OCI-LY7 (cell line): ENCODE measurements at regions not wholly inside any gene's neighbourhood (a gene's known extent, or its start where the extent isn't known, plus 50 kb on each side); places are given as distances from the start of the nearest gene placed in this dataset.

Source experiments
- BruUV-seq: library from RNA; stranded (reverse); fragments of 400-500 nt; replicated peaks from 2 replicates; lab custom pipeline; 2021; lab: Mats Ljungman, UMichigan
- CTCF ChIA-PET: fragments of 300-600 bp; sonication (Branson Sonifier 250); formaldehyde crosslinking; loops from one replicate; lab custom pipeline; 2022; ENCODE audit warnings: antibody characterized with exemption; ENCODE audit not compliant: unreplicated experiment; lab: Charles Lee
- POLR2A ChIA-PET: fragments of 300-600 bp; sonication (Branson Sonifier 250); formaldehyde crosslinking; loops from one replicate; lab custom pipeline; 2022; ENCODE audit warnings: antibody characterized with exemption; lab: Charles Lee
- DNase-seq: peaks from one replicate; pipeline ENCODE4 v3.0.0-alpha.2; 2015; ENCODE audit warnings: low spot score
- H2AFZ ChIP-seq: fragments of 200-600 bp; sonication (generic), shearing (Covaris generic); 2 replicates; pipeline ENCODE4 v1.6.1; 2014; ENCODE audit warnings: mild to moderate bottlenecking, antibody characterized with exemption, low read length, moderate library complexity
- H3K27ac ChIP-seq: fragments of 200-600 bp; sonication (generic); 2 replicates; pipeline ENCODE4 v1.5.1; 2014; ENCODE audit warnings: mixed run types, low read depth, mild to moderate bottlenecking, moderate library complexity, low read length, inconsistent platforms; ENCODE audit not compliant: poor library complexity, severe bottlenecking
- H3K36me3 ChIP-seq: fragments of 200-600 bp; sonication (generic); 2 replicates; pipeline ENCODE4 v1.6.1; 2014; ENCODE audit warnings: mild to moderate bottlenecking, antibody characterized with exemption, low read length, moderate library complexity, mixed read lengths; ENCODE audit not compliant: insufficient read depth
- H3K4me1 ChIP-seq: fragments of 200-600 bp; sonication (generic); 2 replicates; pipeline ENCODE4 v1.5.1; 2014; ENCODE audit warnings: mild to moderate bottlenecking, low read length; ENCODE audit not compliant: insufficient read depth, poor library complexity, severe bottlenecking
- H3K4me2 ChIP-seq: fragments of 200-600 bp; sonication (generic); 2 replicates; pipeline ENCODE4 v1.6.1; 2014; ENCODE audit warnings: mild to moderate bottlenecking, low read length
- H3K4me3 ChIP-seq: fragments of 200-600 bp; sonication (generic); 2 replicates; pipeline ENCODE4 v1.5.1; 2014; ENCODE audit warnings: mild to moderate bottlenecking, low read depth, low read length; ENCODE audit not compliant: poor library complexity, severe bottlenecking
- H3K79me2 ChIP-seq: fragments of 200-600 bp; sonication (generic); 2 replicates; pipeline ENCODE4 v1.6.1; 2016; ENCODE audit warnings: low read depth, mild to moderate bottlenecking, low read length, moderate library complexity, mixed read lengths; ENCODE audit not compliant: insufficient read depth
- H3K9me2 ChIP-seq: fragments of 200-600 bp; sonication (generic); 2 replicates; pipeline ENCODE4 v1.6.1; 2016; ENCODE audit warnings: mild to moderate bottlenecking, low read length, mixed read lengths; ENCODE audit not compliant: insufficient read depth
- H3K9me3 ChIP-seq: fragments of 200-600 bp; sonication (generic); 2 replicates; pipeline ENCODE4 v1.6.1; 2014; ENCODE audit warnings: mild to moderate bottlenecking, mixed run types, low read length, mixed read lengths
- H4K20me1 ChIP-seq: fragments of 200-600 bp; sonication (generic); 2 replicates; pipeline ENCODE4 v1.6.1; 2014; ENCODE audit warnings: mild to moderate bottlenecking, antibody characterized with exemption, low read length, moderate library complexity, mixed read lengths; ENCODE audit not compliant: insufficient read depth
- CTCF ChIP-seq: fragments of 200-600 bp; sonication (generic); conservative IDR thresholded peaks from 2 replicates; pipeline ENCODE4 v1.5.1; 2014; ENCODE audit warnings: mild to moderate bottlenecking, antibody characterized with exemption, low read length, moderate library complexity, mixed read lengths
- EZH2phosphoT487 ChIP-seq: fragments of 200-600 bp; sonication (generic); IDR thresholded peaks from 2 replicates; pipeline ENCODE4 v1.6.1; 2018; ENCODE audit warnings: low read depth, borderline replicate concordance, mild to moderate bottlenecking, mixed run types, antibody characterized with exemption, low read length, moderate library complexity, mixed read lengths
- intact Hi-C: fragments of 100-400 bp; cut with micrococcal nuclease; formaldehyde crosslinking; loops from one replicate; pipeline ENCODE4 v1.10.0; 2022; ENCODE audit not compliant: unreplicated experiment

- ChIA-PET POLR2A (no interaction called here), CTCF (no interaction called here)
- no TSS peak for BruUV-seq
Measured at GRCh38 chr1:29583727-29584126, 347.4 kb downstream of the PTPRU start.

GRCh38 chr1:29581256-29581655, 344.9 kb downstream of the PTPRU start:
- ChIA-PET CTCF (no interaction called here), POLR2A (interaction anchor here (1.0 kb wide), 1 partner anchor 13 kb away, joined by 3 read pairs; no protein-coding TSS in a partner anchor)
- DNase-seq, result no peak
- Histone ChIP-seq H3K36me3 (no peaks in the 10 kb centered on the region), H3K9me3 (no peaks in the 10 kb centered on the region), H3K4me2 (no peak overlapping the region), H3K9me2 (no peaks in the 10 kb centered on the region), H3K27ac (no peak overlapping the region), H3K4me3 (no peak overlapping the region), H3K79me2 (no peaks in the 10 kb centered on the region), H4K20me1 (no peaks in the 10 kb centered on the region), H3K4me1 (no peaks in the 10 kb centered on the region), H2AFZ (no peak overlapping the region)
- BruUV-seq, result no TSS peak
- TF ChIP-seq CTCF (no peak), EZH2phosphoT487 (no peak)
- intact Hi-C loops, result no loop called here

More at GRCh38 chr1:29583727-29584126, 347.4 kb downstream of the PTPRU start:
- no peaks in the 10 kb centered on the region for H3K4me1 ChIP-seq
- no peak overlapping the region for H2AFZ ChIP-seq
- no peaks in the 10 kb centered on the region for H4K20me1 ChIP-seq
- no peak for TF ChIP-seq CTCF
- no peak for TF ChIP-seq EZH2phosphoT487
- intact Hi-C loops, result no loop called here
- no peaks in the 10 kb centered on the region for H3K9me3 ChIP-seq
- DNase-seq, result no peak
- H3K79me2 ChIP-seq, result no peaks in the 10 kb centered on the region
- H3K4me3 ChIP-seq, result no peak overlapping the region
- H3K9me2 ChIP-seq, result no peaks in the 10 kb centered on the region
- H3K27ac ChIP-seq, result no peak overlapping the region
- no peak overlapping the region for H3K4me2 ChIP-seq
- no peaks in the 10 kb centered on the region for H3K36me3 ChIP-seq

GRCh38 chr1:29579821-29580425, 343.6 kb downstream of the PTPRU start:
- Histone ChIP-seq H3K4me3 (no peak overlapping the region), H3K9me2 (no peaks in the 10 kb centered on the region), H4K20me1 (no peaks in the 10 kb centered on the region), H3K4me1 (no peaks in the 10 kb centered on the region), H3K4me2 (no peak overlapping the region), H3K36me3 (no peaks in the 10 kb centered on the region), H2AFZ (no peak overlapping the region), H3K27ac (no peak overlapping the region), H3K79me2 (no peaks in the 10 kb centered on the region), H3K9me3 (no peaks in the 10 kb centered on the region)
- no peak for DNase-seq
- BruUV-seq, result no TSS peak
- intact Hi-C loops, result no loop called here
- TF ChIP-seq EZH2phosphoT487 (no peak), CTCF (no peak)
- CTCF ChIA-PET, result no interaction called here
- POLR2A ChIA-PET, result no interaction called here
